GM19239 (cell line): ENCODE measurements at regions not wholly inside any gene's neighbourhood (a gene's known extent, or its start where the extent isn't known, plus 50 kb on each side); places are given as distances from the start of the nearest gene placed in this dataset.

ENCODE experiments used
- DNase-seq: peaks from one replicate; pipeline ENCODE4 v3.0.0; 2011; ENCODE audit warnings: low spot score; ENCODE audit not compliant: insufficient read length
- FAIRE-seq: peaks from 2 replicates; lab custom pipeline; 2011; peaks lifted over from hg19 to GRCh38; lab: Jason Lieb, UNC

- DNase-seq (no peak), FAIRE-seq (no peak)
These were observed 54.5 kb upstream of the FGGY start for GRCh38 chr1:59242370-59242769.

GRCh38 chr1:59243550-59243949, 53.3 kb upstream of the FGGY start:
- DNase-seq: no peak
- no peak for FAIRE-seq

- DNase-seq (no peak), FAIRE-seq (no peak)
These were observed 52.9 kb upstream of the FGGY start for GRCh38 chr1:59243978-59244377.

- FAIRE-seq: no peak
- no peak for DNase-seq
These were observed 52.0 kb upstream of the FGGY start for GRCh38 chr1:59244891-59245290.
